Testis (tissue), 2 donors: ENCODE measurements at regions not wholly inside any gene's neighbourhood (a gene's known extent, or its start where the extent isn't known, plus 50 kb on each side); places are given as distances from the start of the nearest gene placed in this dataset.

Experiments
- CTCF ChIP-seq, 3 experiments: fragments of 450-650 bp in 2 of 3; fragments of 200-600 bp in 1 of 3; sonication (generic) in 1 of 3; IDR thresholded peaks; one replicate each; pipeline ENCODE4 v1.5.1; 2016 to 2019; ENCODE audit warnings: antibody characterized with exemption in 3 of 3, mild to moderate bottlenecking in 2 of 3, moderate library complexity in 1 of 3
- POLR2A ChIP-seq: fragments of 450-650 bp; IDR thresholded peaks from one replicate; pipeline ENCODE4 v1.6.1; 2017; ENCODE audit warnings: antibody characterized with exemption, mild to moderate bottlenecking, moderate library complexity

- TF ChIP-seq CTCF (IDR thresholded peaks at IDR 0.05), result no peak
- no peak for TF ChIP-seq POLR2A
Observed at GRCh38 chr5:164532235-164532900, 1026.9 kb downstream of the MAT2B start.
